NCI-H2081 treated with DMSO at 0.1 percent for 48 hours (cell line): ENCODE measurements at regions not wholly inside any gene's neighbourhood (a gene's known extent, or its start where the extent isn't known, plus 50 kb on each side); places are given as distances from the start of the nearest gene placed in this dataset.
A peak's percentile ranks its signal among the peaks of the same experiment; 100 is the strongest.

Experiments
- DNase-seq: peaks from one replicate; lab custom pipeline; 2025; lab: John Stamatoyannopoulos, UW

- no peak for DNase-seq
Observed at GRCh38 chr6:113406048-113406695, 451.0 kb upstream of the MARCKS start.

- DNase-seq = no peak
Observed at GRCh38 chr6:113411011-113411410, 446.1 kb upstream of the MARCKS start.

DNA sequence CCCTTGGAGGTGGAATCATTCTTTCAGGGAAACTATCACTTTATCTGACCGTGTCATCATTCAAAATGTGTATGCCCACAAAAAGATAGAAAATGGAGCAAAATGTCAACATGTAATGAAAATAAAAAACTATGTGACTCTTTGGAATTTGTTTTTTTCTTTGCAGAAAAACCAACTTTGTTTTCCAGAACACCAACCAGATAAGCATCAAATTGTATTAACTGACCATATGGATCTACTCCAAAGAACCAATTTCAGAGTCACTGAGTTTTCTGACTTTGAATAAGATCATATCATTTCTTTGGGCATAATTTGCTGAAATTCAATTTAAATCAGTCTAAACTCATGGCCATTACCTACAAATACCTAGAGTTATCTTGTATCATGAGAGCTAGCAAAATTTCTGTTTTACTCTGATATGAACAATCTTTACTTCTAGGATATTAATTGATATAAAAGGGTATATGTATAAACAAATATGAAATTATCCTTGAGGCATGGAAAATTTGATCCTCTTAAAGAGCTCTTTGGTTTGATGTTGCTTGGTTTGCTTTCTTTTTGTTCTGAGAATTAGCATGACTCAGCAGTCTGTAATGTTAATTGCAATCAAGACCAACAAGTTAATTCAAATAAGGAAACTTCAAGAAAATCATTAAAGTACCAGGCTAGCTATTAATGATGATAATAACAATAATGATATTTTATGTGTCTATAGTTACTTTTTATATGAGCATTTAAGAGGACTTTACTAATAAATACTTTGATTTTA, 444.4 kb upstream of the MARCKS start:
- no peak for DNase-seq

- DNase-seq = no peak
Observed at GRCh38 chr6:113414511-113414910, 442.6 kb upstream of the MARCKS start.

DNA sequence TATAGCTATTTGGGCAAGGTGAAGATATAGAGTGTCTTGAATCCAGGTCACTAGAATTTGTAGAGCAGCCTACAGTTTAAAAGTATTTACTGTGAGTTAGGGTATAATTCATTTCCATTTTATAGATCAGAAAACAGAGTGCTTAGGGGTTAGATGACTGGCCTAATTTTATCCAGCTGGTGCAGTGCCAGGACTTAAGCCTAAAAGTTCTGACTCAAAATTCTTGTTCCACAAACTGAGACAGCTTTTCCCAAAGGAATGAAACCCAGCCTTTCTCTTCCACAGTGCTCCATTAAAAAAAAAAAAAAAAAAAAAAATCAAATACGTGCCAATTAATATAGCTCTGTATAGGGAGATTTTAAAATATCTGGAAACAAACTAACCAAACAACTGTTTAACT, 441.0 kb upstream of the MARCKS start:
- no peak for DNase-seq

DNA sequence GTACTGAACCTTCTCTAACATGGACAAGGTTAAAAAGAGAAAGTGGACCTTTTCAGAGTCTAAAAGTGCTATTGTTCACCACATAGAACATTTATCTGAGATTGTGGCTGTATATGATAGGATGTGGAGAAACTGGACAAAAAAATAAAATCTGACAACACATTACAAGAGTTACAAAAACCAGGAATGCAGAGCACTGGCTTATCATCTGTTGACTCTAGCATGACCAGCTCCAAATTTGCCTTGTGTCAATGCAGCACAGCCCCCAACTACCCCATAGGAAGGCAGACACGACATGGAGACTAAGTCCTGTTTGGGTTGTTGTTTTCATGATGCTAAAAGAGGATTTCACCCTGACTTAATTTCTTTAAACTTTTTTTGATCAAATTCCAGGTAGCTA, 436.9 kb upstream of the MARCKS start:
- DNase-seq = no peak

DNA sequence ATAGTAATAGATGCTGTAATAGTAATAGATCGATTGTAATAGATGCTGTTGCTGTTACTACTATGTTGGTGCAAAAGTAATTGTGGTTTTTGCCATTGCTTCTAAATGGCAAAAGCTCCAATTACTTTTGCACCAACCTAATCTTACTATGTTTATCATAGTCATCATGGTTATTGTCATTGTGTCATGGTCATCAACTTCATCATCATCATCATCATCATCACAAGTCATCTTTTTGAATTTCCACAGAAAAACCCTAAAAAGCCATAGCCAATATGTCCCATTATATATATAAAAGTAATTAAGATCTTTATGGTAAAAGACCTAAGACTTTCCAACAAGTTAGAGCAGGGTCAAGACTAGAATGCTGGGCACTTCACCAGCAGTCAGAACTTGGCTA, 435.1 kb upstream of the MARCKS start:
- DNase-seq = no peak

DNA sequence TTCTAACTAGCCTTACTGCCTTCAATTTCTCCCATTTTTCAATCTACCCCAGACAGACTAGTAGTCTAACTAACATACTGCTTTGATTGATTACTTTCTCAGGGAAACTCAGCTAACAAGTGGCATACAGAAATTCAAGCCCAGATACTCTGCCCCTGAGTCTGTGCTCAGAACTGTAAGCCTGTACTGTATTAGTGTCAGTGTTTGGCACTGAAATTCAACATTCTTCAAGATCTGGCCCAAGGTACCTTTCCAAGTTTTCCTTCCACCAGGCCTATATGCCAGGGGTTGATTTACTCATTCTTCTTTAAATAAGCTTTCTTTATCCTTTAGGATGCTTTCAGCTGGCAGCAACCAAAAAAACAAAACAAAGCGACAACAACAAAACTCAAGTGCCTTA, 433.2 kb upstream of the MARCKS start:
- DNase-seq = no peak

GRCh38 chr6:113425977-113426660, 431.0 kb upstream of the MARCKS start:
- no peak for DNase-seq

DNA sequence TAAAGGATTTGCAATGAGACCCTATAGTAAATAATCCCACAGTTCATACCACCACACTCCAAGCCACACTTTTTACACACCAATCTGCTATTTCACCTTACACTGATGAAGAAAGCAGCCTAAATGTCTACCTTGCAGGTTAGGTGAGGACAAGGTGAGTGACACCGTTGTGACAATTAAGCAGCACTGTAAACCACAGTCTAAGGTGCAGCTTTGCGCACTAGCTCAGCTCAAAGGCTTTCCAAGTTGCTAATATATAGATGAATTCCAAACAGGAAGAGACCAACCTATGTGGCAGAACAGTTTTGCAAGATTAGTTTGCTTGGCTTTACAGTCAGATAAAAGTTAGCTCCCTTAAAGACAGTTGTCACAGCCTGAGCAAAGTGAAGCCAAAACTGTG, 429.5 kb upstream of the MARCKS start:
- DNase-seq = no peak

- no peak for DNase-seq
Observed at GRCh38 chr6:113428702-113429101, 428.4 kb upstream of the MARCKS start.

DNA sequence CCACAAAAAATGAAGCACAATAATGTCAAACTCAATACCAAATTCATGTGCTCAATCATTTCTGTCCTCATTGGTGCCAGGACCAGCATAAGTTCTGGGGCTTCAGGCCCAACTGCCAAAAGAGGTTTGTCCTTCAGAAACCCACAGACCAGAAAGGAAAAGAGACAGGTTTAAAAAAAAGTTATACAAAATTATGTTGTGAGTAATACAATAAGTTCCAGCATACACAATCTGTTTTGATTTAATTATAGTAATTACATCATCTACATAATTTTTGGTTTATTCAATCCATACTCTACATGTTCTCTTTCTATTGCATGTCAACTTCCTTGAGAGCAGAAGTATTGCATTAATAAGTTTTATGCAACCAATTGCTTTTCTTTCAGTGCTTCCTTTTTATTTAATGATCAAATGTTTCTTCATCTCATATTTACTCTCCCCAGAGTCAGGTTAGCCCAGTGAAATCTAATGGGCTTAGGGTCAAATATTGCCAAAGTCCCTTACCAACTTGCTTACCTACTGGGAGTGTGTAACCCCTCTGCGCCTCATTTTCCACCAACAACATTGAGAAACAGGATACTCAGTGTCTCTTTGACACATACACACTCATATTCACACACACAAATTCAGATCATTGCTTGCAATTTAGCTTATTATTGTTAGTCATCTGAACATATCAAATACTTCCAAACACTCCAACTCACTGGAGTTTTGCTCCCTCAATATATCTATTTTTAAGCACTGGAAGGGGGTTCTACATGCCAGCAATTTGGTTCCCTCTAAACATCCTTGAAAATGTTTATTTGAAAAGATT, 424.4 kb upstream of the MARCKS start:
- DNase-seq = no peak

DNA sequence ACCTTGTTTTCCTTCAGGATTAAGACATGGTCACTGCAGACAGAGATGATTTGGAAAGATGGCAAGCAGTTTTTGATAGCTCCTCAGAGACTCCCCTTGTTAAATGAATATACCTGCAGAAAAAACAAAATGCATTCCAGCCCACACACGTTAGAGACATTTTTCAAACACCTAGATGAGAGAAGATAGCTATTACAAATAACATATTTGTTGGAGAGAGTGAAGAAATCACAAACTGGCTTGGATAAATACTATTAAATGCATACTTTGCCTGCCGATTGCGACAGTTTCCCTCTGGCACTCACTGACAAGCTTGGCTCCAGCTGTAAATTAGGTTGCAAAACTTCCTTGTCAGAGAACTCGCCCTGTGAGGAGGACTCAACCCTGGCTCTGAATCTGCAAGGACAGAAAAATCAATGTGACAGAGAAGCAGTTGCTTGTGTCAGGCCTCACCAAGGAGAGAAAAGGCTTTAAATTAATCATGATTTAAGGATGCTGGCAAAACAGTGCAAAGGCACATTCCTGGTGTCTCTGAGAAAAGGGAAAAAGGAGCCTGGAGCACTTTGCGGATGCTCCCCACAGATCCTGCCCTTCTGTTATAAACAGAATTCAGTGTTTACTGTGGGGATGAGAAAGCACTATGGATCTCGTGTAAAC, 423.7 kb upstream of the MARCKS start:
- no peak for DNase-seq

GRCh38 chr6:113434641-113435040, 422.5 kb upstream of the MARCKS start:
- DNase-seq = no peak

DNA sequence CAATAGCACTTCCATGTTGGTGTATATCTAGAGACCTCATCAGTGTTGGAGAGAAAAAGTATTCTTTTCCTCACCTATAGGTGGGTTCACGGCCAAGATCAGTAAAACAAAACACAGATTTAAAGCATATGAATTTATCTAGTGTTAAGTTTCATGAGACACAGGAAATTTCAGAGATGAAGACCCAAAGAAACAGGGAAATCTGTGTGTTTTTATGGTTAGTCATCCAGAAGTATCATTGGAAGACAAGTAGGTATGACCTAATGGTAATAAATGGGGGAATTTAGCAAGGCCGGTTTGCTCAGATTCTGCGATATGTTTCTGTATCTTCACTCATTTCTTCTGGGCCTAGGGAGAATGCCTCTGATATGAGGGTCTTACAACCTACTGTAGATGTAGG, 419.6 kb upstream of the MARCKS start:
- no peak for DNase-seq

GRCh38 chr6:113439866-113440265, 417.3 kb upstream of the MARCKS start:
- DNase-seq = no peak

DNA sequence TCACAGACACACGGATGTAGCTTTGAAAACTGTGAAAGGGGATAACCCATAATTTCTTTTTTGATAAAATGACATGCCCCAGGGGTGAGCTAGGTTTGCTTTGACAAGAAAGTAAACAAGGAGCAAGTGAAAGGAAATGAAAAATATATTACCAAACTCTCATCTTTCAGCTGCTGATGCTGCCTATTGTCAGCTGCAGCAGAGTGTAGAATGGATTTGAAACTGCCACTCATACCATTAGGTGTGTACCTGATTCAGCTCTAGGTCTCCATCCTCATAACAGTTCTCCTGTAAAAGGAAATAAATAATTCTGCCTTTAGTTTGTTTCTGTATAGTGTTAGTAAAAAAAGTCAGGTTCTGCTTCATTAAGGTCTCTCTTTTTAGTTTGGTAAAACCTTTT, 415.1 kb upstream of the MARCKS start:
- peak; percentile 56 for DNase-seq

DNA sequence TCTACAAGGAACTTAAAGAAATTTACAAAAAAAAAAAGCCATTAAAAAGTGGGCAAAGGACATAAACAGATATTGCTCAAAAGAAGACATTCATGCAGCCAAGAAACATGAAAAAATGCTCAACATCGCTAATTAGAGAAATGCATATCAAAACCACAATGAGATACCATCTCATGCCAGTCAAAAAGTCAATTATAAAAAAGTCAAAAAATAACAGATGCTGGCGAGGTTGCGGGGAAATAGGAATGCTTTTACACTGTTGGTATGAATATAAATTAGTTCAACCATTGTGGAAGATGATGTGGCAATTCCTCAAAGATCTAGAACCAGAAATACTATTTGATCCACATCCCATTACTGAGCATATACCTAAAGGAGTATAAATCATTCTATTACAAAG, 411.9 kb upstream of the MARCKS start:
- no peak for DNase-seq

DNA sequence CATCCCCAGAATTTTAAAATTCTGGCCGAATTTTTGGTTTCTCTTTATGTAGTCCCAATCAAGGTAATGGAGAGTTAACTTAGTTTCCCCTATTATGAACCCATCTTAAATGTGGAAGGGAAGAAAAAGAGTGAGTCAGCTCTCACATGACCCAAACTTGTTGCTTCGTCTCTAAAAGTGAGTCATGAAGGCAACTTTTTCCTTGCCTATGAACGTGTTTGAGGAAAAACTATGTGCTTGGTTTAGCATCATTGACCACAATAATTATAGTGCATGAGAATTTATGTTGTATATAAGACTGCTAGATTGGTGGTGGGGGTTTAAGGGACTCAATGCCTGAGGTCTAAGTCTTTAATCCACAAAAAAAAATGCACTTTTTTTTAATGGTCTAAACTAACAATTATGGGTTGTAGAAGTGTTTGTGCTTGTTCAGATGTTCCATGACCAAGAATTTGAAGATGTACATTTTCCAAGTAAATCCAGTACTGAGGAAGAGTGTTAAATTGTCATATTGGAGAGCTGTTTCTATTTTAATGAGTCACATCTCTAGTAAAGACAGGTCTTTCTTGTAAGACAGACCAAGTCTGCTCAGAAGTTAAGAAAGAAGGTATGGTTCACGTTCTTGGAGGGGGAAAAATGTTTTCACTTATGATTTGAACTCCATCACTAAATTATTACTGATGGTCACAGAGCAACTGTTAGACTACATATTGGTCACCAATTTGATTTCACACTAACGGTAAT, 409.9 kb upstream of the MARCKS start:
- no peak for DNase-seq

- no peak for DNase-seq
Observed at GRCh38 chr6:113449051-113449450, 408.1 kb upstream of the MARCKS start.

GRCh38 chr6:113450061-113450465, 407.1 kb upstream of the MARCKS start:
- no peak for DNase-seq
